ENCODE measurements at regions not wholly inside any gene's neighbourhood (a gene's known extent, or its start where the extent isn't known, plus 50 kb on each side); places are given as distances from the start of the nearest gene placed in this dataset.
"Not testable (repeated sequence)": the region's sequence is repeated elsewhere in the genome, so short reads cannot be mapped to it uniquely, and the experiment has no call there.

DNA sequence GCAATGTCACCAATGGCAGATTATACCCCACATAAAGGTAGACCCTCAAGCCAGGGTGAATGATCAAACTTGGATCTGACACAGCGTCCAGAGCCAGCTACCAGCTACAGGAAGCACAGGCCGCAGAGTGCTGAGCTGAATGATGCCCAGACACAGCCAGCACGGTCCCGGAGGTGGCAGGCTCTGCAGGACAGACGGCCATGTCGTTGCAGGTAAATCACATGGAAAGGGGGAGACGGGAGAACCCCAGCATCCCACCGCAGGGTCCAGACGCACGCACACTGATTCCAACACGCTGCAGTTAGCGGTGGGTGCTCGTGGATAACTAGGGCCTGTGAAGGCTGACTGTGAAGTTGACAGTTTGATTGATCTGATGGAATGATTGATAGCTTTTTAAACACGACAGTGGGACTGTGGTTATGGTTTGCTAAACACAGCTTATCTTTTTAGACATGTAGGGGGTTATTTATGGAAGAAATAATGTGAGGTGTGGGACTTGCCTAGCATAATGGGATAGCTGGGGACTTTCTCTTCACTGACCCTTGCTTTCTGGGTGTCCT is 228.5 kb downstream of the ERMARD start:
- no peaks in the 10 kb centered on the region for H3K36me3 ChIP-seq (ENCODE audit: insufficient read depth, low read length)
- H3K27ac ChIP-seq (ENCODE audit: low read depth, low read length) = no peak overlapping the region
- no peaks in the 10 kb centered on the region for H3K4me1 ChIP-seq (ENCODE audit: control insufficient read depth, insufficient read depth, low read length, unreplicated experiment)
- no peak overlapping the region for H3K4me3 ChIP-seq (ENCODE audit: low read depth, low read length)
- no peak overlapping the region for H2AFZ ChIP-seq (ENCODE audit: low read length, unreplicated experiment)
- no peaks in the 10 kb centered on the region for H3K79me2 ChIP-seq (ENCODE audit: control insufficient read depth, insufficient read depth, low read length, unreplicated experiment)
- H3K27me3 ChIP-seq (ENCODE audit: insufficient read depth, low read length) = no peaks in the 10 kb centered on the region

- no peaks in the 10 kb centered on the region for H3K79me2 ChIP-seq (ENCODE audit: control insufficient read depth, insufficient read depth, low read length, unreplicated experiment)
- H2AFZ ChIP-seq (ENCODE audit: low read length, unreplicated experiment) = no peak overlapping the region
- no peak overlapping the region for H3K27ac ChIP-seq (ENCODE audit: low read depth, low read length)
These were observed 227.3 kb downstream of the ERMARD start for GRCh38 chr6:169978615-169979161.

DNA sequence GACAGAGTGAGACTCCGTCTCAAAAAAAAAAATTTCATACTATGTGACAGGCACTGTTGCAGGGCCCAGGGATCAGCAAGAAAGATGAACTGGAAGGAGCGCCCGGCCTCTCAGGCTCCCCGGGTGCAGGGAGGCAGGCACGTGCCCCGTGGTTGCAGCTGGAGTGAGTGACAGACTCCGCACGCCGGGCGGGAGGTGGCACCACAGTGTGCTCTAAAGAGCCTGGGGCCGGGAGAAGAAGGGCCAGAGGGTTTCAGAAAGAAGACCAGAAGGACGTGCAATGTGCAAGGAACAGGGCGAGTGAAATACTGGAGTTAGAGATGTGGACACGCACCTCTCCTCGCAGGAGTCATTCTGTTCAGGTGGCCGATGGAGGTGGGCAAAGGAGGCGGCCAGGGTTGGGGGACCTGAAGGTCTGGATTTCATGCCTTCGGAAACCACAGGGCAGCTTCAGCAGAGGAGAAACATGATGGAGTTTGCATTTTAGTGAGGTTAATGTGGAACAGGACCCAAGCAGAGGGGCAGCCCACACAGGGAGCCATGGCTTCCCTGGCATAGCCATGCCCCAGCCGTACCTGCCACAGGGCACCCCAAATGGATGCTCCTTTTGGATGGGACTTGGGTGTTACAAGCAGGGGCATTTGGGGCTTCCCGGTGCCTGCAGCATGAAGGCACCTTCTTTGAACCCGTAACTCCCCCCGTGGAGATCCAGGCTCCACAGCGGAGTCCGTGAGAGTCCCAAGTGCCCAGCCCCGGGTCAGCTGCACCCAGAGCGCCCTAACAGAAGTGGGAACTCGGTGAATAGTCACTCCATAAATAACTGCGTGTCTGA is 226.2 kb downstream of the ERMARD start:
- no peaks in the 10 kb centered on the region for H3K36me3 ChIP-seq (ENCODE audit: insufficient read depth, low read length)
- no peaks in the 10 kb centered on the region for H3K27me3 ChIP-seq (ENCODE audit: insufficient read depth, low read length)
- H3K4me1 ChIP-seq (ENCODE audit: control insufficient read depth, insufficient read depth, low read length, unreplicated experiment) = no peaks in the 10 kb centered on the region
- no peak overlapping the region for H3K27ac ChIP-seq (ENCODE audit: low read depth, low read length)
- no peak overlapping the region for H3K4me3 ChIP-seq (ENCODE audit: low read depth, low read length)
- H3K79me2 ChIP-seq (ENCODE audit: control insufficient read depth, insufficient read depth, low read length, unreplicated experiment) = no peaks in the 10 kb centered on the region
- H2AFZ ChIP-seq (ENCODE audit: low read length, unreplicated experiment) = no peak overlapping the region

More at GRCh38 chr6:169978615-169979161, 227.3 kb downstream of the ERMARD start:
- H3K36me3 ChIP-seq (ENCODE audit: insufficient read depth, low read length) = no peaks in the 10 kb centered on the region
- no peaks in the 10 kb centered on the region for H3K27me3 ChIP-seq (ENCODE audit: insufficient read depth, low read length)
- no peak overlapping the region for H3K4me3 ChIP-seq (ENCODE audit: low read depth, low read length)
- no peaks in the 10 kb centered on the region for H3K4me1 ChIP-seq (ENCODE audit: control insufficient read depth, insufficient read depth, low read length, unreplicated experiment)

DNA sequence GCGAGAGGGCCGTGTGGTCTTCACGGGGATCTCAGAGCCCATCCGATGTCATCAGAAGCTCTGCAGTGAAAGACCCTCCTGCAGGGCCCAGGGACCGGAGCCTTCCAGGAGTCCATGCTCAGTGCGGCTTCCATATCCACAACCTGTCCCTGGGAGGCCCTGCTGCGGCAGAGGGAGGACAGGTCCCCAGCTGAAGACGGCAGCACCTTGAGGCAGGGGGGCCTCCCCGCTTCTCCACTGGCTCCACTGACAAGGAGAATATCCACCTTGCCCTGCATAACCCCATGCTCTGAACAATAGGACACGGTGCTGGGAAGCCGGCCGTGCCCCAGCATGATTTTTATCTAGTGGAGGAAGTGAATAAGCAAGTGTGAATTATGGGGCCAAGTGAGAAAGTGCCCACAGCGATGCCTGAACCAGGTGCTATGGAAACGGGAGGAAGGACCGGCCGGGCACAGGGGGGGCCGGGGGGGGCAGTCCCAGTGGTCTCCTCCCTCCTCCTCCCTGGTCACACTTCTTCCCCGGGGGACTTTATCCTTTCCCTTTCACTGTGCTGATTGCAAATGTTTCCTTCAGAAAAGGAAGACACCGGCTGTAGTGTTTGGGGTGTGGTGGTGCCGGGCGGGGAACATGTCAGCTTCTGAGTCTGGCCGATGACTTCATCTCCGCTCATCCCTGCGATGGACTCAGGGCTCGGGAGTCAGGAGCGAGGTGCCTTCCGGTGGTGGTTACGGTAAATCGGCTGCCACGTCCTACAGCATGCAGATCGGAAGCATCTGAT is 225.1 kb downstream of the ERMARD start:
- H3K27ac ChIP-seq (ENCODE audit: low read depth, low read length) = no peak overlapping the region
- no peaks in the 10 kb centered on the region for H3K4me1 ChIP-seq (ENCODE audit: control insufficient read depth, insufficient read depth, low read length, unreplicated experiment)
- H3K79me2 ChIP-seq (ENCODE audit: control insufficient read depth, insufficient read depth, low read length, unreplicated experiment) = no peaks in the 10 kb centered on the region
- no peak overlapping the region for H2AFZ ChIP-seq (ENCODE audit: low read length, unreplicated experiment)
- H3K27me3 ChIP-seq (ENCODE audit: insufficient read depth, low read length) = no peaks in the 10 kb centered on the region
- H3K4me3 ChIP-seq (ENCODE audit: low read depth, low read length) = no peak overlapping the region
- H3K36me3 ChIP-seq (ENCODE audit: insufficient read depth, low read length) = no peaks in the 10 kb centered on the region

GRCh38 chr6:169975701-169976100 is 224.3 kb downstream of the ERMARD start:
- Histone ChIP-seq H3K4me3 (ENCODE audit: low read depth, low read length) (no peak overlapping the region), H3K4me1 (ENCODE audit: control insufficient read depth, insufficient read depth, low read length, unreplicated experiment) (no peaks in the 10 kb centered on the region), H3K27me3 (ENCODE audit: insufficient read depth, low read length) (no peaks in the 10 kb centered on the region), H3K27ac (ENCODE audit: low read depth, low read length) (no peak overlapping the region), H3K79me2 (ENCODE audit: control insufficient read depth, insufficient read depth, low read length, unreplicated experiment) (no peaks in the 10 kb centered on the region), H3K36me3 (ENCODE audit: insufficient read depth, low read length) (no peaks in the 10 kb centered on the region), H2AFZ (ENCODE audit: low read length, unreplicated experiment) (no peak overlapping the region)

DNA sequence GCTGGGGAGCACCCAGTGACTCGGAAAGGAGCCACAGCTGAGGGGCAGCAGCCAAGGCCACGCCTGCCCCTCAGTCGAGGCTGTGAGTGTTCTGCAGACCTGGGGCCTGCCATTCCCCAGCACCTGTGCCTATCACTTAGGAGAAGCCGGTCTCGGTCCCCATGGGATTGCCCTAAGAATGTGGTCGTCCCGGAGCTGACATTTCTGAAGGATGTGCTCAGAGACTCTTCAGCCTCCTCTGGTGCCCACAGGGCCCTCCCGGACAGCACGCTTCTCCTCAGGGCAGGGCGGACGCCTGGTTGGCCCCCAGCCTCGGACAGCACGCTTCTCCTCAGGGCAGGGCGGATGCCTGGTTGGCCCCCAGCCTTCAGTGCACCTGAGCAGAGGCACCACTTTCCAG is 223.9 kb downstream of the ERMARD start:
- Histone ChIP-seq H3K4me3 (ENCODE audit: low read depth, low read length) (no peak overlapping the region), H3K27ac (ENCODE audit: low read depth, low read length) (no peak overlapping the region), H3K79me2 (ENCODE audit: control insufficient read depth, insufficient read depth, low read length, unreplicated experiment) (no peaks in the 10 kb centered on the region), H3K36me3 (ENCODE audit: insufficient read depth, low read length) (no peaks in the 10 kb centered on the region), H3K27me3 (ENCODE audit: insufficient read depth, low read length) (no peaks in the 10 kb centered on the region), H3K4me1 (ENCODE audit: control insufficient read depth, insufficient read depth, low read length, unreplicated experiment) (no peaks in the 10 kb centered on the region), H2AFZ (ENCODE audit: low read length, unreplicated experiment) (no peak overlapping the region)

- Histone ChIP-seq H3K27ac (ENCODE audit: low read depth, low read length) (no peak overlapping the region), H3K36me3 (ENCODE audit: insufficient read depth, low read length) (no peaks in the 10 kb centered on the region), H3K4me1 (ENCODE audit: control insufficient read depth, insufficient read depth, low read length, unreplicated experiment) (no peaks in the 10 kb centered on the region), H2AFZ (ENCODE audit: low read length, unreplicated experiment) (no peak overlapping the region), H3K27me3 (ENCODE audit: insufficient read depth, low read length) (no peaks in the 10 kb centered on the region), H3K79me2 (ENCODE audit: control insufficient read depth, insufficient read depth, low read length, unreplicated experiment) (no peaks in the 10 kb centered on the region), H3K4me3 (ENCODE audit: low read depth, low read length) (no peak overlapping the region)
These were observed 223.2 kb downstream of the ERMARD start for GRCh38 chr6:169974663-169975062.

DNA sequence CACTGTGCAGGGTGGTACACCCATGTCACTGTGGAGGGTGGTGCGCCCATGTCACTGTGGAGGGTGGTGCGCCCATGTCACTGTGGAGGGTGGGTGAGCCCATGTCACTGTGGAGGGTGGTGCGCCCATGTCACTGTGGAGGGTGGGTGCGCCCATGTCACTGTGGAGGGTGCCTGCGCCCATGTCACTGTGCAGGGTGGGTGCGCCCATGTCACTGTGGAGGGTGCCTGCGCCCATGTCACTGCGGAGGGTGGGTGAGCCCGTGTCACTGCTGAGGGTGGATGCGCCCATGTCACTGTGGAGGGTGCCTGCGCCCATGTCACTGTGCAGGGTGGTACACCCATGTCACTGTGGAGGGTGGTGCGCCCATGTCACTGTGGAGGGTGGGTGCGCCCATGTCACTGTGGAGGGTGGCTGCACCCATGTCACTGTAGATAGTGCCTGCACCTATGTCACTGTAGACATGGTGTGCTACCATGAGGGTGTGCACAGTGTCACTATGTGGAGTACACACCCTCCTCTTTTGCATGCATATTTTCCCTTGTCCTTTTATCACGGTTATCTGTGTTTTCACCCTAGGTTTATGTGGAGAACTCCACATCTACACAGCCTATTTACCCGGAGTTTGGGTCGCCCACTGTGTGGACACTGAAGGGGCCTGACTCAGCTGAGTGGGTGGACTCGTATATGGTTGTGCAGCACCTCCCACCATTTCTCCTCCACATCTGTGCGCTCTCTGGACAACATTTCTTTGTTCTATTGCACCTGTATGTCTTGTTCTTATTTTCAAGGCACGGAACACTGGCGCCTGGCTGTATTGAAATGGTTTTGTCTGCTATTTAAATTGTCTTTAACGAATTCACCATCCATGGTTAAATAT is 222.4 kb downstream of the ERMARD start:
- not testable (repeated sequence) for H3K79me2 ChIP-seq (ENCODE audit: control insufficient read depth, insufficient read depth, low read length, unreplicated experiment); H2AFZ ChIP-seq (ENCODE audit: low read length, unreplicated experiment); H3K4me1 ChIP-seq (ENCODE audit: control insufficient read depth, insufficient read depth, low read length, unreplicated experiment); H3K27me3 ChIP-seq (ENCODE audit: insufficient read depth, low read length); H3K36me3 ChIP-seq (ENCODE audit: insufficient read depth, low read length); H3K4me3 ChIP-seq (ENCODE audit: low read depth, low read length); H3K27ac ChIP-seq (ENCODE audit: low read depth, low read length)

DNA sequence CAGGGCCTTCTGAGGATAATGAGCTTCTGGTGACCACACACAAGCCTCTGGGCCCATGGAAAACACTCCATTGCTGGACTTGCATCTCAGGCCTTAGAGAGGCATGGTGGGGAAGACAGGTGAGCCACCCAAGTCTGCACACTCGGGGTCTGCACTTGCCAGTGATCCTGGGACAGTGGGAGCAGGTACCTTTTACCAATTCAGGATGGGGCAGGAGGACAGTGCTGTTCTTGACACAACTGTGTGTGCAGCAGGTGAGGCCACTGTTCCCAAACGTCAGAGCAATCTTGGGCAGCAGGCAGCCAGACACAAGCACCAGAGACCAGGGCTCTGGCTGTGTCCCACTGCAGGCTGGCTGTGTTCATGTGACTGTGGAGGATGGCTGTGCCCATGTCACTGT is 221.3 kb downstream of the ERMARD start:
- Histone ChIP-seq H3K4me3 (ENCODE audit: low read depth, low read length) (no peak overlapping the region), H3K79me2 (ENCODE audit: control insufficient read depth, insufficient read depth, low read length, unreplicated experiment) (no peaks in the 10 kb centered on the region), H3K27me3 (ENCODE audit: insufficient read depth, low read length) (no peaks in the 10 kb centered on the region), H3K36me3 (ENCODE audit: insufficient read depth, low read length) (no peaks in the 10 kb centered on the region), H2AFZ (ENCODE audit: low read length, unreplicated experiment) (no peak overlapping the region), H3K4me1 (ENCODE audit: control insufficient read depth, insufficient read depth, low read length, unreplicated experiment) (no peaks in the 10 kb centered on the region), H3K27ac (ENCODE audit: low read depth, low read length) (no peak overlapping the region)

DNA sequence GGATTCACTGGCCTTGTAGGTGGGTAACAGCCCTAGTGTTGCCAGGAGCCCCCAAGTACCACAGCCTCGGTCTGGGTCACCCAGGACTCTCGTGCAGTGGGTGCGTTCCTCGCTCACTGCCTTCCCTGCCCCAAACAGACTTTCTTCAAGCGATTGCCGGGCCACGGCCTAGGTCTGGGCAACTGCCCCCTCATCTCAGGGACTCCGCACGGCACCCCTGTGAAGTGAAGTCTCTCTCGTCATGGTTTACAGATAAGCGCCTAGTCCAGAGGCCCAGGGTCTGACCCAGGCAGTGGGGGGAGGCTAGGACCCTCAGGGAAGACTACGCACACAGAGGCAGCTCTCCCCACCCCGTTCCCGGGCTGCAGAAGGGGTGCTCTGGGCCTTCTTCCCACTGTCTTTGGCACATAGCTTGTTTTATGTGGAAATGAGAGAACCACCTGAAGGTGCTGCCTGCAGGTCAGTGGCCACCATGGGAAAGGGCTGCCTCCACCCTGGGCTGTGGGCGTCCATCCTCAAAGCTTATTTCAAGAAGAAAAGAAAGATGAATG is 220.8 kb downstream of the ERMARD start:
- H3K27ac ChIP-seq (ENCODE audit: low read depth, low read length) = no peak overlapping the region
- no peaks in the 10 kb centered on the region for H3K36me3 ChIP-seq (ENCODE audit: insufficient read depth, low read length)
- no peaks in the 10 kb centered on the region for H3K27me3 ChIP-seq (ENCODE audit: insufficient read depth, low read length)
- no peaks in the 10 kb centered on the region for H3K79me2 ChIP-seq (ENCODE audit: control insufficient read depth, insufficient read depth, low read length, unreplicated experiment)
- no peak overlapping the region for H3K4me3 ChIP-seq (ENCODE audit: low read depth, low read length)
- no peak overlapping the region for H2AFZ ChIP-seq (ENCODE audit: low read length, unreplicated experiment)
- H3K4me1 ChIP-seq (ENCODE audit: control insufficient read depth, insufficient read depth, low read length, unreplicated experiment) = no peaks in the 10 kb centered on the region
